T47D (cell line): ENCODE measurements at regions not wholly inside any gene's neighbourhood (a gene's known extent, or its start where the extent isn't known, plus 50 kb on each side); places are given as distances from the start of the nearest gene placed in this dataset.
"Not testable (repeated sequence)": the region's sequence is repeated elsewhere in the genome, so short reads cannot be mapped to it uniquely, and the experiment has no call there.

ENCODE experiments used
- DNase-seq, 2 experiments: peaks; one replicate each; pipeline versions ENCODE4 v3.0.0 to v3.0.0-alpha.2; 2011 to 2012; ENCODE audit warnings: low read depth in 1 of 2, low spot score in 1 of 2
- JUND ChIP-seq: IDR thresholded peaks from 2 replicates; pipeline ENCODE4 v1.6.1; 2012; ENCODE audit warnings: low read depth
- in situ Hi-C: cut with HindIII; loops from 2 replicates; pipeline ENCODE4 v1.10.0; 2016; ENCODE audit warnings: low sequenced_read_pairs, low pct_unique_long_range_greater_than_20kb

GRCh38 chr5:25552871-25553481, 908.2 kb upstream of the CDH10 start:
- no peak for TF ChIP-seq JUND
- DNase-seq = no peak
- in situ Hi-C loops = no loop called here

GRCh38 chr5:25550793-25551192, 906.0 kb upstream of the CDH10 start:
- no peak for DNase-seq
- TF ChIP-seq JUND = no peak
- in situ Hi-C loops = no loop called here

- in situ Hi-C loops = no loop called here
- peak in 1 of 2 experiments; percentile 82 for DNase-seq
- TF ChIP-seq JUND = no peak
Measured at GRCh38 chr5:25544652-25545249, 900.0 kb upstream of the CDH10 start.

GRCh38 chr5:25540628-25541027, 895.9 kb upstream of the CDH10 start:
- TF ChIP-seq JUND = no peak
- no peak for DNase-seq

GRCh38 chr5:25539536-25539935, 894.8 kb upstream of the CDH10 start:
- no peak for TF ChIP-seq JUND
- no peak for DNase-seq
- in situ Hi-C loops = no loop called here

More at GRCh38 chr5:25540628-25541027, 895.9 kb upstream of the CDH10 start:
- in situ Hi-C loops = no loop called here

- in situ Hi-C loops, DNase-seq: not testable (repeated sequence)
Measured at GRCh38 chr5:25536461-25536860, 891.7 kb upstream of the CDH10 start.

GRCh38 chr5:25516141-25516540, 871.4 kb upstream of the CDH10 start:
- DNase-seq = no peak
- in situ Hi-C loops = no loop called here

GRCh38 chr5:25515525-25515924, 870.7 kb upstream of the CDH10 start:
- DNase-seq = no peak
- no peak for TF ChIP-seq JUND
- in situ Hi-C loops = no loop called here

More at GRCh38 chr5:25516141-25516540, 871.4 kb upstream of the CDH10 start:
- TF ChIP-seq JUND = no peak

GRCh38 chr5:25510692-25511091, 865.9 kb upstream of the CDH10 start:
- in situ Hi-C loops = not testable (repeated sequence)

GRCh38 chr5:25508011-25508410, 863.2 kb upstream of the CDH10 start:
- in situ Hi-C loops = not testable (repeated sequence)

More at GRCh38 chr5:25510692-25511091, 865.9 kb upstream of the CDH10 start:
- DNase-seq = not testable (repeated sequence)

GRCh38 chr5:25500635-25501034, 855.9 kb upstream of the CDH10 start:
- DNase-seq = no peak
- no peak for TF ChIP-seq JUND
- in situ Hi-C loops = no loop called here

More at GRCh38 chr5:25508011-25508410, 863.2 kb upstream of the CDH10 start:
- DNase-seq = not testable (repeated sequence)

GRCh38 chr5:25489834-25490538, 845.2 kb upstream of the CDH10 start:
- TF ChIP-seq JUND = peak; percentile 53; the same call in 1 of the 2 replicates
- in situ Hi-C loops = no loop called here
- peak in 1 of 2 experiments; percentile 63 for DNase-seq

GRCh38 chr5:25488119-25488518, 843.3 kb upstream of the CDH10 start:
- no peak for TF ChIP-seq JUND
- DNase-seq = no peak
- in situ Hi-C loops = no loop called here
